HG03575 (cell line): ENCODE measurements at regions not wholly inside any gene's neighbourhood (a gene's known extent, or its start where the extent isn't known, plus 50 kb on each side); places are given as distances from the start of the nearest gene placed in this dataset.

Experiments used
- ATAC-seq: cut with Tn5 transposase; IDR thresholded peaks from one replicate; pipeline ENCODE4 v1.9.1; 2021; ENCODE audit not compliant: unreplicated experiment, insufficient number of reproducible peaks, low FRiP score; ENCODE audit errors: extremely low read depth

DNA sequence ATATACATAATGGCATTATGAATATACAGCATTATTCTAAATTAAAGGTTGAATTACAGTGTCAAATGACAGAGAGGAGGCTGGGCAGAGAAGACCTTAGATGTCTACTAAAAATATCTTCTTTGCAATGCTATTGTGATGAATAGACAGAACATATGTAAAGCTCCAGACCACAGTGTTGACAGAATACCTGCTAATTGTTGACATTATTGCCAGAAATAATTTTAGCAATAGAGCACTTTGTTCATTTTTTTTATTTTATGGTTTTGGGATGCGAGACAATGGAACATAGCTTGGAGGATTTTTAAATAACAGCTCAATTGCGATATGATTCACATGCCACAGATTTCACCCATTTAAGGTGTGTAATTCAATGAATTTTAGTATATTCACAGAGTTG, 508.8 kb downstream of the PSAT1 start:
- ATAC-seq, result no peak

DNA sequence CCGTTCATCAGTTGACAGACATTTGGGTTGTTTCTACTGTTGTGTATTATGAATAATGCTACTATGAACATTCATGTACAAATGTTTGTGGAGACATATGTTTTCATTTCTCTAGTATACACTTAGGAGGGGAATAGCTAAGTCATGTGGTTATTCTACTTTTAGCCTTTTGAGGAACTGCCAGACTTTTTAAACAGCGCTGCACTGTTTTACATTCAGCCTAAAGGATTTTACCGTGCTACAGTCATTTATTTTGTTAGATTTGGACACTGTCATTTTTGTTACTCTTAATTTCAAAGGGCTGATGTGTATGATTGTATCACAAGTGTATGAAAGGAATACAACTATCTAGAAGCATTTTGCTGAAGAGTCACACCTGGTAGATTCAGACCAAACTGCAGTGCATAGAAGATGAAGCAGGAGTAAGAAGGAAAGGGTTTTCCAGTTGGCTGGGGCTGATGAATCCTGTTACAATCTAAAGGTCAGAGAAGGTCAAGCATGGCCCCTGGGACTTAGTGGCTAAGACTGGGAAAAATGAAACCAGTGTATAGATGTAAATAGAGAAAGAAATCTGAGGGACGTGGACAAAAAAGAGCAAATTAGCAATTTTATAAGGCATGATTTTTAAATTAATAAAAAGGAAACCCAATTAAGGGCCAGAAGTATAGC, 509.7 kb downstream of the PSAT1 start:
- ATAC-seq, result no peak

DNA sequence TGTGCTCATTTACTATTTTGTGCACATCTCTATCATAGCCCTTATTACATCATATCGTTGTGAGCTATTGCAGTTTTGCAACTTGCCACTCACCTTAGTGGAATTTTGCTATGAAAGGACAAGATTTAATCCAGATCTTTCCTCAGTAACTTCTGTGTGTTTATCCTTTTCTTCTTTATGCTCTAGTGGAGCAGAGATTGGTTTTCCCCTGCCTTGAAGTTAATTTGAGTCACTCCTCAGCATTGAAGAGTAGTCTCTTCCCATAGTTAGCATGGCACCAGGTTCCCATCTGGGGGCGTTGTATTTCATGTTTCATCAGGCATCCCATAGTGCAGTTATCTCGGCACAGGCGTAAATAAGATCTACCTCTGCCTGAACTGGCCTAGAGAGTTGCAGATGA, 510.4 kb downstream of the PSAT1 start:
- ATAC-seq, result no peak

DNA sequence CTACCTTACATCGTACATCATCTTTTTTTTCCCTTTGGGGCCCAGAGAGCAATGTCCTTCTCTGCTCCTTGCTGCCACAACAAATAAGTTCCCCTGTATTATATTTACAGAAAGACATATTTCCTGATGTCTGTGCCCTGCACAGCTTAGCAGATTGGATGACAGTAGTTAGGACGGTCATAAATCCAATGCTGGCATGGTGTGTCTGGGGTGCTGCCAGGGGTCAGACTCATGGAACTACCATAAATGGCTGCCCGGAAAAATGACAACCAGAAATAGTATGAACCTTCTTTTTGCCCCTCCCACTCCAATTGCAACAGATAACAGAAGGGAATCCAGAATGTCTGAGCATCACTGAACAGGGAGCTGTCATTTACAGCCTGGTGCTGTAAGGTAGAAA, 511.1 kb downstream of the PSAT1 start:
- ATAC-seq, result no peak

DNA sequence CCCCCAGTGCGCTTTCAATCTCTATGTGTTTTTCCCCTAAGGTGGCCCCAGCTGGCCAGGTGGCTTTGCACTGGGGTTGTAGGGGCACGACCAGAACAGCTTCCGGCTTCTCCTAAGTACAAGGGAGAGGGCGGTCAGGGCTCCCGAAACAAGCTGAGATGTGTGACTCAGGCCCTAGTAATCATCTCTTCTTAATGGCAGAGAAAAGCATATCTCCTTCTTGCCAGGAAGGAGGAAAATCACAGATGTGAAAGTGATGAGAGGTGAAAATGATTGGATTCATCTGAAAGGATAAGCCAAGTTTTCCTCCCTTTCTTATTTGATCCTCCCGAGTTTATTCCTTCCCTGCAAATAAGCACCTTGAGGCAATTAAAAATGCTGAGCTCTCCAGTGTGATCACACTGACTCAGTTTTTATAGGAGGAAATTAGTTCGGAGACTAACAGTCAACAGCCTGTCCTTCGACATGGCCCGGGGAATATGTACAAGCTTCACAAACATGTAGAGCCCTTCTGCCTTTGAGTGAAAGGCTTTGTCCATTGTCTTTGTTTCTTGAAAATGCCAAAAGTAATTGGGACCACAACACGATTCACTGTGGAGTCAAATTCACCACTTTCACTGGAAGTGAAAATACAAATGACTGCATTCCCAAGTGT, 514.8 kb downstream of the PSAT1 start:
- no peak for ATAC-seq

DNA sequence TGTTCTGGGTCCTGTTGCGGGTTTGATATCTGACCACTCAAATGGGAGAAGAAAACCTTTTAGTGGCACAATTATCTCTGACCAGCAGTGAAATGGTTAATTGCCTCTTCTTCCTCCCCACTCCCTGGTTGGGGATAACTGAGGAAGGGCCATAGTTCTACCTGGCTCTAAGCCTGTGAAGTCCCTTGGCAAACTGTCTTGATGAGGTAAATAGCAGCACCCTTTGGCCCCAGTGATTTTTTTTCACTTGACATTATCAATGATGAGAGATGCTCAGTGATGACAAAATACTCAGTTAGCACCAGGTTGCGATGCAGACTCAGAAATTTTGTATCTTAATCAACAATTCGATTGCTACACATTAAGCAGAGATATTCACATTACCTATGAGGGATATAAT, 515.7 kb downstream of the PSAT1 start:
- ATAC-seq, result no peak

DNA sequence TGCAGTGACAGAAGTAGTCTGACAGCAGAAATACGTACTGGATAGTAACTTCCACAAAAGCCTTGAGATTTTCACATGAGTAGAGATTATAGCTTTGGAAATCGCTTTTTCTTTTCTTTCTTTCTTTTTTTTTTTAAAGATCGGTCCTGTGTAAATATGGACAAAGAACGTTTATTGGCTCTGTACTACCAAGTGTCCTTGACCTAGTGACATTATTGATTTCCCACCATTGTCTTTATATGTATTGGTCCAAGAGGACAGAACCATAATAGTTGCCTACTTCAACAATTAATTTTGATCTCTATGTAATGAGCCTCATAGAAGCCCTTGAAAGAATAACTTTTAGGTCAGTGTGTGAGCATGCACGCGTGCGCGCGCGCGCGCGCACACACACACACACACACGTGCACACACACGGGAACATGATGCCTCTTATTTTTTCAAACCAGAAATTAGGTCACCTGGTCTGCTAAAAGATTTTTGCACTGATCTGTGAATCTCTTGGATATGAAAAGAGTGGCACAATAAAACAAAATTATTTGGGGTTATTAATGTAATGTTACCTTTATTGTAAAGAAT, 516.8 kb downstream of the PSAT1 start:
- no peak for ATAC-seq

DNA sequence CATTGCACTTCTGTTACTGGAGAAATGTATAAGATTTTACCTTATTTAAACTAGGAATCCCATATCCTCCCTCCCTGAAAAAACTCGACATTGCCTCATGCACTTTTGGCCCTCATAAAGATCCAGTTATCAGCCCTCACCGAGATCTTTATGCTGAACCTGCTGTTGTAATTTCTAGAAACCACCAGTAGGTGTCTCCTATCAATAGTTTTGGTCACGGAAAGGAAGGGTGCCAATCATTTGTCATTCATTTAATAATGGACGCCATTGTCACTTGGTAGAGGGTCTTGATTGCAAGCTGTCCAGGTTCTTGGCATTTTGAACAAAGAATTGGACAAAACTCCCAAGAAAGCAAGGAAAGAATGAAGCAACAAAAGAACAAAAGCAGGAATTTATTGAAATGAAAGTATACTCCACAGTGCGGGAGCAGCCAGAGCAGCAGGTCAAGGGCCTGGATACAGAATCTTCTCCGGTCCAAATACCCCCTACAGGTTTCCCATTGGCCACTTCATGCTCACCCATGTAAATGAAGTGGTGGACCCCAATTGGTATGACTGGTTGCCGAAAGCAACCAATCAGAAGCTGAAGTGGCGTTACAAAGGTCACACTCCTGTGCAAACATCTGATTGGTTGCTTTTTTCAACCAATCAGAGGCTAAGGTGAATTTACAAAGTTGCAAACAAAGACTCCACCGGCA, 524.3 kb downstream of the PSAT1 start:
- ATAC-seq, result peak; percentile 62

DNA sequence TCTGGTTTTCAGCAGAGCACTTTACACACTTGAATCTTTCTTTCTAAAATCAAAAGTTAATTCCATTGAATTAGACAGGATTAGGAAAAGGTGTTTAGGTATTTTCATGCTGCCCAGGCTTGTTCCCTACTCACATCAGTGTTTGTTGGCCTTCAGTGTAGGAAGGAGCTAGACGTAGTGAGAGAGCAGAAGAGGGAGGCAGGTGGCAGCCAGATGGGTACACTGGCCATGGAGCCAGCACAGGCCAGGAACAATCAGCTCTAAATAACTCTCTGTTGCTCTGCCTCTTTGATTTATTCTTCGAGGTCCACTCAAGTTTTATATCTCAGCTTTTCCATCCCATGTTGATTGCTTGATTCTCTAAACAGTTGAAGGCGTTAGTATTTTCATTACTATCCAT, 529.6 kb downstream of the PSAT1 start:
- no peak for ATAC-seq

DNA sequence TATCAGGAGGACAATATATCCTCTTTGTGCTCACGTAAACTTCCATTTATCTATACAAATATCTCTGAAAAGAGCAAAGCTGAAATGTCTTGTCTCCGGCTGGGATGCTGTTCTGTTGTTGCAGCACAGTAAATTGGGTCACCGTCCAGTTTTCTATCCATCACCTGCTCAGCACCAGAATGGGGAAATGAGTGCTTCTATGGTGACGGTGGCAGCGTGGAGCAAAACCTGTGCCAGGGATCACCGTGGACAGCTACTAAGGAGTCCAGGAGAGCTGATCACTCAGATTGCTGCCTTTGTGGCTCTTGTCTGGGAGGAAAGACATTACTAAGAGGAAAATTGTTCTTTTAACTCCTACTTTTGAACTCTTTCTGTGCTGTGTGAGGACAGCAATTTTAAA, 531.6 kb downstream of the PSAT1 start:
- ATAC-seq, result no peak

DNA sequence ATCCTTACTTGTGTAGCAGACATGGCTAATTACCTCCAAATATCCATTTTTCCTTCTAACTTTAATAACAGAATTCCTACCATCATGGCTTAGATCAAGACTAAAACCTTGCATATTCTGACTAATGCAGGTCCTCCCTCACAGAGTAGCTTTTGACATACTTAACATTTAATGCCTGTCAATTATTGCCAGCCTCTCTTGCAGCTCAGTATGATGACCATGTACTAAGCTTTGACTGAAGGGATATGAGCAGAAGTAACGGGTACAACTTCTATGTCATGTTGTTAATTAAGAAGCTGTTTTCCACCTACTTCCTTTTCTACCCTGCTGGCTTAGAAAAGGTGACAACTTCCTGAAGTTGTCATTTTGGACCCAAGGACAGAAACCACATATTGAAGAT, 533.4 kb downstream of the PSAT1 start:
- ATAC-seq, result no peak

DNA sequence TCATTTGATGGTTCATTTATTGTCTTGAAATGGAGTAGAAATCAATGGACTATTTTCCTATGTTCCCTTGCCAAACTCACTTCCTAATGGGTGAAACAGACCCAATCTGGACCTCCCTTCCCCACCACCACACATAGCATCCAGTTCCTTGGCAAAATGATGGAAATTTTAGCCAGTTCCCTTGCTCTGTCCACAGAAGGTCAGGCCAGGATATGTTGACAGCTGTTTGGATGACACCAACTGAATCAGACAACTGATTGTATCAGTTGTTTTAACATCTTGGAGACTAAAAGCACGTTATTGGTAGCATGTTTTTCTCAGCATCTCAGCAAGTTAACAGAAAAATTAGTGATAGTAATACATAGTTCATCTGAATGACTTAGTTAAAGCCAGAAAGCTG, 534.8 kb downstream of the PSAT1 start:
- ATAC-seq, result no peak

DNA sequence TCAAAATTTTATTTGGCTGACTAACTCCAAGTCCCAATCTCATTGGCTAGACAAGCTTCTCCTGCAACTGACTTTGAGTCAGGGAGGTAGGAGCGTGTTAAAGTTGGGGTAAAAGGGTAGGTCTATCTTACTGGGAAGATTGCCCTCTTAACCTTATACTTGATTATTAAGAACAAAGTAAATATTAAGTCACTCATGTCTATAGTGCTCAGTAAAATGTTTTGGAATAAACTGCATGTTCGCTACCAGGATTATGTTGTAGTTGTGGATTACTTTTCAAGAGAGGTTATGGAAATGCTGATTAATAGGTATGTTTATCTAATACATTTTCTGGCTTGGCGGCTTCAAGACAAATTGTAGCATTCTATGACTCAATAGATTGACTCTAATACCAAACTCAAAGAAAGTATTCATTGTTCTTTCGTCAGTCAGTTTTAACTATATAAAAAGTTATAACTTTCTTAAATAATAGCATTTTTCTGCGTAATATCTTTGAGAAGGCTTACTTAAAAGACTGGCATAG, 539.1 kb downstream of the PSAT1 start:
- ATAC-seq, result no peak

DNA sequence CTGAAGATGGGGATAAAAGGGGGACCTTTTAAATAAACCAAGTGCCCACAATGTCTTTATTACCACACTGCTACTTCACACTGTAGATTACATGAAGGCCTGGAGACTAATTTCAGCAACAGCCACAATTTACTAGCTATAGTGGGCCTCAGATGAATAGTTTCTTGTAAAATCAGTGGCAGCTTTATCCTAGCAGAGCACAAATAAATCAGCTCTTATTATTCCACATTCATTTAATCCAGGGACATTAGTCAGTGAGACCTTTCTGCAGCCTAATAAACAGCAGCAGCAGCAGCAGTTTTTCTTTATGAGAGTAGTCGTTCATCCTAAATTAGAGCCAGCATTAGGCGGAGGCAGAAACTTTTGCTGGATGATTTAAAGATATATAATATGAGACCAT, 542.3 kb downstream of the PSAT1 start:
- ATAC-seq, result no peak

DNA sequence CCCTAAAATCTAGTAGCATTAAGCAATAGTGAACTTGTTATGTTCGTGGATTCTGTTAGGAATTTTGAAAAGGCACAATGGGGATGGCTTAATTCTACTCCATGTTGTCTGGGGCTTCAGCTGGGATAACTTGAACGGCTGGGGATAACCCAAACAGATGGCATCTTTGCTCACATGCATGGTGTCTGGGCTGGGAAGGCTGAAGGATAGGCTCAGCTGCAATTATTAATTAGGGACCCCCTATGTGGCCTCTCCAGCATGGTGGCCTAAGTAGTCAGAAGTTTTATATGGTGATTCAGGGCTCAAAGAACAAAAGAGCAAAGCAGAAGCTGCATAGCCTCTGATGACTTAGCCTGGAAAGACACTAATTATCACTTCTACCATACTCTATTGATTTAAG, 551.1 kb downstream of the PSAT1 start:
- no peak for ATAC-seq

DNA sequence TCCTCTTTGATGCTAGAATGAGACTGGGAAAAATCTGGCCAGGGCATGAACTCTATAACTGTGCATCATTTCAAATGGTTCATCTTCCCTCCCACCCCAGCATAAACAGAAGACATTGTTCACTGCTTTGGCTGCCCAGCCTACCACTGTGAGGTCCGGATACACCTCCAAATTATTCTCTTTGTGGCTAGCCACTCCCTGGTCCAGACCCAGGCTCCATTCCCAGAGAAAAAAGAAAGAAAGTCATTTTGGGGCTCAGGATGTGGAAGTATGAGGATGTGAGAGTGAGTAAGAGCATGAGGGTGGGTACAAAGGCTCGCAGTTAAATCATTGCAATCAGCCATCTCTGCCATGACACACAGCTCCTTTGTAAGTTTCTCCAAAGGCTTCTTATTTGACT, 559.2 kb downstream of the PSAT1 start:
- ATAC-seq, result no peak

DNA sequence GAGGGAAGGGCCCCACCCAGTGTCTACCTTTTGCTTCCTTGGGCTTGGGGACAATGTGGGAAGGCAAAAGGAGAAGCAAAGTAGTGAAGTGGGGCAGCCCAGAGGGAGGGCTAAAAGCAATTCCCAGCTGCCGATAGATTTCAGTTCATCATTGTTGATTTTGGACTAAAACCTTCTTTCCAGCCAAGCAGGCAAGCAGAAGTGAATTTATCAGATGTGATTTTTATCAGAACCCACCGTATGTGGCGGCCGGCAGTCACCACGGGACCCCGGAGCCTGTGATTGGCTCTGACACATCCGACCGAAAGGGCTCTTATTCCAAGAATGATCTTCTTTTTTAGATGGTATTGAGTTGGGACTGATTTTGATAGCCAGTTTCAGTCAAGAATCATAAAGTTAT, 559.9 kb downstream of the PSAT1 start:
- no peak for ATAC-seq

DNA sequence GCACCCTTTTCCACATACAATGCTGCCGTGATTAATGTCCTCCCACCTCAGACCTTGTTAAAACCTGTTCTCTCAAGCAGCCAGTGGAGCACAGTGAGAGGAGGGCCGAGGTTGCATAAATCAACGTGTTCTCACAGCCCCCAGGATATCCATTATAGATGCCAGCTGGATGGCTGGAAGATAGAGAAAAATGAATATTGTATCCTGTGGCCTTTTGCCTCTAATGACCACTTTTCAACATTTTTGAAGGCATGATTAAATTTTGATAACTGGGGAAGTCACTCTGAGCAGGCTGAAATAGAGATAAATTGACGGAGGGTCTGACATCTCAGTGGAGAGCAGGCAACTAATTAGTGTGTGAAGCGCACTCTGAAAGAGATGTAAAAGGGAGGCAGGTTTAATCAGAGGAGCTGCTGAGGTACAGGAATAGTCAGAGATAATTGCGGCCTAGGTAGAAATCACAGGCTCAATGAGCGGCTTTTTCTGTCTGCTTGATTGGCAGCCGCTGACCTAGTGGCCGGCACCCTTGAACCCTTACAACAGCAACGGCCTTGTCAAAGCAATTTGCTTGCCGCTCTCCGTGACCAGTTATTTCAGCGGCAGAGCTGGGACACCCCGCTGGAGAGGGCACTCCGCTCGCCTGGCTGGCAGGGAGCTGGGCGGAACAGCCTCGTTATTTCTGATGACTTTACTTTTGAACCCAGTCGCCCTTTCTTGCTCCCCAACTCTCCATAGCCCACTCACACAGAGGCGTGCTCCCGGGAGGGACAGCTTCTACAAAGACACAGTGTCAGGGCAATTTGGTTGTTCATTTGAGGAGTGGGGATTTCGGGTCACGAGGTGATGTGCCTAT, 560.7 kb downstream of the PSAT1 start:
- ATAC-seq, result no peak

DNA sequence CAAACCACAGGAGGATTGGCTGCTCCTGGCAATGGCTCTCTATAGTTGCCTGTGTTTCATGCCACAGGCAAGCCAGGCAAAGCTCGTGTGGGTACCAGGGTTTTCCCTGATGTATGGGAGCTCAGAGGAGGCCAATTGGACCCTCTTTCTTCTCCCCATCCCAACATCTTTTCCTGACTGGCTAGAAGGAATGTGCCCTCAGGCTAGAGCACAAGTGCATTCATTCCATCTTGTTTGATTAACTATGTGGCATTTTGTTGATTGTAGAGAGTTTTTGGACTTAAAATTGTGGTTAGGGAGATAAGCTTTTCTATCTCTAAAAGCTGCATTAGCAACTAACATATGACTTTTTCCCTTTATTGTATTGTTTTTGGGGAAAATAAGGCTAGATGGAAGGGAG, 561.3 kb downstream of the PSAT1 start:
- ATAC-seq, result no peak
